ENCODE measurements at regions not wholly inside any gene's neighbourhood (a gene's known extent, or its start where the extent isn't known, plus 50 kb on each side); places are given as distances from the start of the nearest gene placed in this dataset.

DNA sequence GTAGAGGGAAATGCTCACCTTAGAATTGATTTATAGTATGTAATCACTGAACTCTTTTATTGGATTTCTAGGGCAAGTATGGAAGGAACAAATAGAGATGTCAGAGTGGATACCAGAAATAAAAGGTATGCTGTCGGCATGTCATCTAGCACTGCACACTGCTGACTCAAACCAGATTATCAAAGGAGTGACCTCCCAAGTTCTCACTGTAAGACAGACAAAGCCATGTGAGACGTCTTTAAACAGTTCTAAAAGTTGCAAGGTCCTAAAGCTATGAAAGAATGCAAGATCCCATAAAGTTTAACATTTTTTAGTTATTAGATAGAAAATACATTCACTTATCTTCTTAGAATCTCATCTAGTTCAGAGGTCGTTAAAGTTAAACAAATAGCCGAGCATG lies 70.0 kb upstream of the CPM start:
- TF ChIP-seq, protein P1, sequence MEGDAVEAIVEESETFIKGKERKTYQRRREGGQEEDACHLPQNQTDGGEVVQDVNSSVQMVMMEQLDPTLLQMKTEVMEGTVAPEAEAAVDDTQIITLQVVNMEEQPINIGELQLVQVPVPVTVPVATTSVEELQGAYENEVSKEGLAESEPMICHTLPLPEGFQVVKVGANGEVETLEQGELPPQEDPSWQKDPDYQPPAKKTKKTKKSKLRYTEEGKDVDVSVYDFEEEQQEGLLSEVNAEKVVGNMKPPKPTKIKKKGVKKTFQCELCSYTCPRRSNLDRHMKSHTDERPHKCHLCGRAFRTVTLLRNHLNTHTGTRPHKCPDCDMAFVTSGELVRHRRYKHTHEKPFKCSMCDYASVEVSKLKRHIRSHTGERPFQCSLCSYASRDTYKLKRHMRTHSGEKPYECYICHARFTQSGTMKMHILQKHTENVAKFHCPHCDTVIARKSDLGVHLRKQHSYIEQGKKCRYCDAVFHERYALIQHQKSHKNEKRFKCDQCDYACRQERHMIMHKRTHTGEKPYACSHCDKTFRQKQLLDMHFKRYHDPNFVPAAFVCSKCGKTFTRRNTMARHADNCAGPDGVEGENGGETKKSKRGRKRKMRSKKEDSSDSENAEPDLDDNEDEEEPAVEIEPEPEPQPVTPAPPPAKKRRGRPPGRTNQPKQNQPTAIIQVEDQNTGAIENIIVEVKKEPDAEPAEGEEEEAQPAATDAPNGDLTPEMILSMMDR (IDR thresholded peaks at IDR 0.05) = no peak
- no peak for TF ChIP-seq POLR2AphosphoS5 (IDR thresholded peaks at IDR 0.05; ENCODE audit: low read depth, low read length)

Data from Panc1 (cell line).